ENCODE measurements at regions not wholly inside any gene's neighbourhood (a gene's known extent, or its start where the extent isn't known, plus 50 kb on each side); places are given as distances from the start of the nearest gene placed in this dataset.
"Not testable (repeated sequence)": the region's sequence is repeated elsewhere in the genome, so short reads cannot be mapped to it uniquely, and the experiment has no call there.

GRCh38 chr18:62464266-62464665 lies 58.6 kb upstream of the ZCCHC2 start:
- no peak for TF ChIP-seq CTCF (IDR thresholded peaks at IDR 0.05; ENCODE audit: insufficient read depth, low read length, poor library complexity, severe bottlenecking)
- Histone ChIP-seq H3K36me3 (ENCODE audit: control insufficient read depth, insufficient read depth, low read length) (no peaks in the 10 kb centered on the region), H3K4me3 (ENCODE audit: low read depth, low read length) (no peak overlapping the region), H3K27me3 (ENCODE audit: control insufficient read depth, insufficient read depth, low read length) (no peaks in the 10 kb centered on the region)
- no peak for DNase-seq (ENCODE audit: low read depth)

GRCh38 chr18:62469131-62469530 lies 53.7 kb upstream of the ZCCHC2 start:
- not testable (repeated sequence) for H3K4me3 ChIP-seq (ENCODE audit: low read depth, low read length); H3K36me3 ChIP-seq (ENCODE audit: control insufficient read depth, insufficient read depth, low read length); H3K27me3 ChIP-seq (ENCODE audit: control insufficient read depth, insufficient read depth, low read length); DNase-seq (ENCODE audit: low read depth)

Measured in kidney epithelial cell (primary cell).